ENCODE measurements at regions not wholly inside any gene's neighbourhood (a gene's known extent, or its start where the extent isn't known, plus 50 kb on each side); places are given as distances from the start of the nearest gene placed in this dataset.

- TF ChIP-seq EZH2 (IDR thresholded peaks at IDR 0.05; ENCODE audit: insufficient read depth, low read length): no peak
- TF ChIP-seq, protein P1, sequence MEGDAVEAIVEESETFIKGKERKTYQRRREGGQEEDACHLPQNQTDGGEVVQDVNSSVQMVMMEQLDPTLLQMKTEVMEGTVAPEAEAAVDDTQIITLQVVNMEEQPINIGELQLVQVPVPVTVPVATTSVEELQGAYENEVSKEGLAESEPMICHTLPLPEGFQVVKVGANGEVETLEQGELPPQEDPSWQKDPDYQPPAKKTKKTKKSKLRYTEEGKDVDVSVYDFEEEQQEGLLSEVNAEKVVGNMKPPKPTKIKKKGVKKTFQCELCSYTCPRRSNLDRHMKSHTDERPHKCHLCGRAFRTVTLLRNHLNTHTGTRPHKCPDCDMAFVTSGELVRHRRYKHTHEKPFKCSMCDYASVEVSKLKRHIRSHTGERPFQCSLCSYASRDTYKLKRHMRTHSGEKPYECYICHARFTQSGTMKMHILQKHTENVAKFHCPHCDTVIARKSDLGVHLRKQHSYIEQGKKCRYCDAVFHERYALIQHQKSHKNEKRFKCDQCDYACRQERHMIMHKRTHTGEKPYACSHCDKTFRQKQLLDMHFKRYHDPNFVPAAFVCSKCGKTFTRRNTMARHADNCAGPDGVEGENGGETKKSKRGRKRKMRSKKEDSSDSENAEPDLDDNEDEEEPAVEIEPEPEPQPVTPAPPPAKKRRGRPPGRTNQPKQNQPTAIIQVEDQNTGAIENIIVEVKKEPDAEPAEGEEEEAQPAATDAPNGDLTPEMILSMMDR (IDR thresholded peaks at IDR 0.05; ENCODE audit: insufficient read depth, low read depth, low read length): no peak
These were observed 397.1 kb downstream of the KLHL4 start for GRCh38 chrX:87914726-87915125.

Data from astrocyte (in vitro differentiated cells and primary cell).